D721Med (cell line): ENCODE measurements at regions not wholly inside any gene's neighbourhood (a gene's known extent, or its start where the extent isn't known, plus 50 kb on each side); places are given as distances from the start of the nearest gene placed in this dataset.
"Not testable (repeated sequence)": the region's sequence is repeated elsewhere in the genome, so short reads cannot be mapped to it uniquely, and the experiment has no call there.

Source experiments
- DNase-seq: peaks from one replicate; pipeline ENCODE4 v3.0.0; 2011; ENCODE audit warnings: low spot score; ENCODE audit not compliant: insufficient read length
- FAIRE-seq: peaks from 2 replicates; lab custom pipeline; 2011; peaks lifted over from hg19 to GRCh38; lab: Jason Lieb, UNC
- TF ChIP-seq, protein P1 (sequence below): IDR thresholded peaks from 2 replicates; pipeline ENCODE4 v1.5.1; 2012; ENCODE audit warnings: mild to moderate bottlenecking, control low read depth; ENCODE audit not compliant: insufficient read depth; ENCODE audit errors: missing control alignments

GRCh38 chr5:96173366-96173765 lies 211.7 kb upstream of the ELL2 start:
- DNase-seq: no peak
- TF ChIP-seq, protein P1, sequence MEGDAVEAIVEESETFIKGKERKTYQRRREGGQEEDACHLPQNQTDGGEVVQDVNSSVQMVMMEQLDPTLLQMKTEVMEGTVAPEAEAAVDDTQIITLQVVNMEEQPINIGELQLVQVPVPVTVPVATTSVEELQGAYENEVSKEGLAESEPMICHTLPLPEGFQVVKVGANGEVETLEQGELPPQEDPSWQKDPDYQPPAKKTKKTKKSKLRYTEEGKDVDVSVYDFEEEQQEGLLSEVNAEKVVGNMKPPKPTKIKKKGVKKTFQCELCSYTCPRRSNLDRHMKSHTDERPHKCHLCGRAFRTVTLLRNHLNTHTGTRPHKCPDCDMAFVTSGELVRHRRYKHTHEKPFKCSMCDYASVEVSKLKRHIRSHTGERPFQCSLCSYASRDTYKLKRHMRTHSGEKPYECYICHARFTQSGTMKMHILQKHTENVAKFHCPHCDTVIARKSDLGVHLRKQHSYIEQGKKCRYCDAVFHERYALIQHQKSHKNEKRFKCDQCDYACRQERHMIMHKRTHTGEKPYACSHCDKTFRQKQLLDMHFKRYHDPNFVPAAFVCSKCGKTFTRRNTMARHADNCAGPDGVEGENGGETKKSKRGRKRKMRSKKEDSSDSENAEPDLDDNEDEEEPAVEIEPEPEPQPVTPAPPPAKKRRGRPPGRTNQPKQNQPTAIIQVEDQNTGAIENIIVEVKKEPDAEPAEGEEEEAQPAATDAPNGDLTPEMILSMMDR: no peak
- FAIRE-seq: no peak

GRCh38 chr5:96172436-96172835 lies 210.8 kb upstream of the ELL2 start:
- FAIRE-seq: no peak
- TF ChIP-seq, protein P1: no peak
- DNase-seq: no peak

GRCh38 chr5:96171973-96172372 lies 210.3 kb upstream of the ELL2 start:
- FAIRE-seq, DNase-seq: not testable (repeated sequence)

DNA sequence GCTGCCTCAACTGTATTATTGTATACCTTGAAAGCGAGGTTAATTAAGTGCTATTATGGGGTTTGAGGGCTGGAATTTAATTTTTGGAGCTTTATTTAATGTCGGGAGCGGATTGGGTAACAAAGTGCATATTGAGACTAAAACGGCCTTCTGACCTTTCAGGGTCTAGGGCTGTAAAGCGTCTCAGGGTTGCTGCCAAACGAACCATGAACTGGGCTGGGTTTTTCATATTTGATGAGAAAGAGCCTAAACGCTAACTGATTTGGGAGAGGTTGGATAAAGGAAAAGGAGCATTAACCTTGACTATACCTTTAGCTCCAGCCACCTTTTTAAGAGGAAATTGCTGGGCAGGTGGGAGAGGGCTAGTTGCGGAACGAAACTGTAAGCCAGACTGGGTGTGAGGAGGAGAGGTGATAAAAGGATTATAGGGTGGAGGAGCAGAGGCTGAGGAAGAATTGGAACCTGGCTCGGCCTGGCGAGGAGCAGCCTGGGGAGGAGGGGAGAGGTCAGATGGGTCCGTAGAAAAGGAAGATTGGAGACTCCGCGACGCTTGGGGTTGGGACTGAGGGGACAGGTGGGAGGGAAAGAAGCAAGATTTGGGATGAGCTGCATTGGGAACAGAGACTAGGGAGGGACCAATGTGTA lies 209.0 kb upstream of the ELL2 start:
- not testable (repeated sequence) for FAIRE-seq, DNase-seq

DNA sequence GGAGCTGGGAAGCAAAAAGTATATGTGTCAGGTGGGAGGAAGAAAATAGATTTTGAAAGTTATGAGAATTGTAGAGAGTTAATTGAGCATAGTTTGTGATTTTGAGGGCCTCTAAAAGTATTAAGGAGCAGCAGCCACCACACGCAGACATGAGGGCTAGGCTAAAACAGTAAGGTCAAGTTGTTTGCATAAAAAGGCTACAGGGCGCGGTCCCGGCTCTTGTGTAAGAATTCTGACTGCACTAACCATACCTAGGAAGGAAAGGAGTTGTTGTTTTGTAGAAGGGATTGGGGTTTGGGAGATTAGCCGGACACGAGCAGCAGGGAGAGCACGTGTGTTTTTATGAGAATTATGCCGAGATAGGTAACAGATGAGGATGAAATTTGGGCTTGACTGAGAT lies 207.2 kb upstream of the ELL2 start:
- not testable (repeated sequence) for FAIRE-seq

DNA sequence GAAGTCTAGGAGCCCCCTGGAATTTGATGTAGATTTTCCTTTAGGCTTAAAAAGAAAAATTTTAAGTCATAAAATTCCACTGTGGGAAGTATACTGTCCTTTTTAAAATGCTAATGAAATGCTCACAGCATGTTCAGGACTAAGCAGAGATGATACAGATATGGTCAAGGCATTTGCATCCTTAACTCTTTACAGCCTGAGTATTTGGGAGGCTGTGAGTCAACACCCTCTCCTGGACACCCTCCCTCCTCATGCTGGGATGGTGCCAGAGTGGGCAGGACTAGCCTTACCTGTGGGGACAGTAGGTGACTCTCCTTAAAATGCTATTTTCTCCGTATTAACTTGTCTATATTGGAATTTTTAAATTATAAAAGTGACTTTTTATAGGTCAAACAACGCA lies 197.4 kb upstream of the ELL2 start:
- TF ChIP-seq, protein P1: no peak
- no peak for DNase-seq
- FAIRE-seq: no peak

More for the DNA sequence above, 207.2 kb upstream of the ELL2 start:
- not testable (repeated sequence) for DNase-seq

DNA sequence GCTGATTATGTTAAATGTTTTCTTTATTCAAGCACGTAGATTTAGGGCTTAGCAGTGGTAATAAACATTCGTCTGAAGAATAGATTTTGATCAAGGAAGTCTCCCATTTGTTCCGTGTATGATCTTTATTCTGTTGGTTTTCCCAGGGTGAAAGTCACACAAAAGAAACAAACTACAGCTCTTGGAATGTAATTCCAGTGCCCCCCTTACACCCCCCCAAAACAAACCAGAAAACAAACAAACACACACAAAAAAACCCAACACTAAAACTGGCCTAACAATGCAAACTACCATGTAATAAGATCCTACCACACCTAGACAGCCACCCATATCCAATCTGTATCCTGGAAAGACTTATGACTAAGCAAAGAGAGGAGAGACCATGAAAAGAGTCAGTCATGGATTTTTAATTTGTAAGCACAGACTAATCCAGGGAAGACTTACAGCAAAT lies 196.2 kb upstream of the ELL2 start:
- FAIRE-seq: peak; percentile 63
- no peak for DNase-seq
- TF ChIP-seq, protein P1: no peak

GRCh38 chr5:96157077-96157780 lies 195.6 kb upstream of the ELL2 start:
- DNase-seq (no peak), FAIRE-seq (no peak)
- TF ChIP-seq, protein P1: no peak
